GM12878 (cell line): ENCODE measurements at regions not wholly inside any gene's neighbourhood (a gene's known extent, or its start where the extent isn't known, plus 50 kb on each side); places are given as distances from the start of the nearest gene placed in this dataset.

Source experiments
- ATAC-seq: fragments of 200-7000 bp; cut with Tn5 transposase; 3 replicates; pipeline ENCODE4 v1.9.1; 2020; ENCODE audit warnings: mild to moderate bottlenecking, moderate library complexity
- BruUV-seq: library from RNA; stranded (reverse); fragments of 400-500 nt; replicated peaks from 2 replicates; lab custom pipeline; 2021; lab: Mats Ljungman, UMichigan
- CTCF ChIA-PET: fragments of 300-600 bp; sonication (Branson Sonifier 250); formaldehyde crosslinking; extraction: SDS; loops from one replicate; lab custom pipeline; 2021; ENCODE audit warnings: inconsistent platforms; lab: Yijun Ruan, JAX
- POLR2A ChIA-PET: fragments of 350-600 bp; formaldehyde crosslinking; extraction: SDS; loops from one replicate; lab custom pipeline; 2021; ENCODE audit warnings: inconsistent platforms; lab: Charles Lee
- RAD21 ChIA-PET: fragments of 300-600 bp; sonication (Branson Sonifier 250); formaldehyde crosslinking; loops from one replicate; lab custom pipeline; 2023; ENCODE audit warnings: antibody characterized with exemption; ENCODE audit not compliant: unreplicated experiment; lab: Charles Lee
- SMC1A ChIA-PET: fragments of 300-600 bp; sonication (Branson Sonifier 250); formaldehyde crosslinking; loops from one replicate; lab custom pipeline; 2023; ENCODE audit not compliant: unreplicated experiment, uncharacterized antibody; lab: Charles Lee
- DNase-seq: peaks from one replicate; pipeline ENCODE4 v3.0.0-alpha.2; 2011; ENCODE audit warnings: low read depth, low spot score
- FAIRE-seq: peaks from 3 replicates; lab custom pipeline; 2011; peaks lifted over from hg19 to GRCh38; lab: Jason Lieb, UNC
- H2AFZ ChIP-seq: 2 replicates; pipeline ENCODE4 v1.6.0; 2011; ENCODE audit warnings: low read depth, low read length, control low read depth; ENCODE audit not compliant: control insufficient read depth
- H3K27ac ChIP-seq: 2 replicates; pipeline ENCODE4 v1.5.1; 2011; ENCODE audit warnings: control low read depth; ENCODE audit not compliant: control insufficient read depth, insufficient read depth
- H3K27me3 ChIP-seq, 2 experiments: replicated peaks in 1 of 2; 2 replicates each; pipeline versions ENCODE4 v1.6.0 to v1.6.1; 2011; ENCODE audit warnings: low read length in 1 of 2; ENCODE audit not compliant: control insufficient read depth in 2 of 2, insufficient read depth in 2 of 2
- H3K36me3 ChIP-seq, 2 experiments: 2 replicates each; pipeline ENCODE4 v1.5.1; 2011; ENCODE audit warnings: low read length in 1 of 2; ENCODE audit not compliant: control insufficient read depth in 2 of 2, insufficient read depth in 2 of 2
- H3K4me1 ChIP-seq: 2 replicates; pipeline ENCODE4 v1.6.1; 2011; ENCODE audit warnings: mild to moderate bottlenecking, low read length, moderate library complexity, mixed read lengths; ENCODE audit not compliant: control insufficient read depth, insufficient read depth
- H3K4me2 ChIP-seq: 2 replicates; pipeline ENCODE4 v1.6.0; 2011; ENCODE audit warnings: control low read depth; ENCODE audit not compliant: control insufficient read depth, insufficient read depth
- H3K4me3 ChIP-seq: fragments of 200-600 bp; sonication (generic); 2 replicates; pipeline ENCODE4 v1.5.1; 2016
- H3K79me2 ChIP-seq: 2 replicates; pipeline ENCODE4 v1.6.0; 2011; ENCODE audit warnings: low read length; ENCODE audit not compliant: control insufficient read depth, insufficient read depth
- H3K9ac ChIP-seq: 2 replicates; pipeline ENCODE4 v1.8.0; 2011; ENCODE audit warnings: low read length, control low read depth, mixed read lengths; ENCODE audit not compliant: control insufficient read depth, insufficient read depth
- H3K9me3 ChIP-seq: replicated peaks from 3 replicates; pipeline ENCODE4 v1.5.1; 2011; ENCODE audit warnings: mild to moderate bottlenecking, low read length; ENCODE audit not compliant: control insufficient read depth, insufficient read depth
- H4K20me1 ChIP-seq: 2 replicates; pipeline ENCODE4 v1.6.0; 2011; ENCODE audit not compliant: control insufficient read depth, insufficient read depth
- CBX5 ChIP-seq: sonication (generic); IDR thresholded peaks from 2 replicates; pipeline ENCODE4 v1.6.1; 2016; ENCODE audit warnings: low read depth, moderate library complexity, mild to moderate bottlenecking, inconsistent platforms
- DPF2 ChIP-seq: fragments of 450-650 bp; IDR thresholded peaks from 2 replicates; pipeline ENCODE4 v1.6.1; 2017; ENCODE audit warnings: mild to moderate bottlenecking
- EED ChIP-seq: sonication (generic); IDR thresholded peaks from 2 replicates; pipeline ENCODE4 v1.6.1; 2016; ENCODE audit warnings: antibody characterized with exemption, low read depth
- EP300 ChIP-seq, 2 experiments: fragments of 150-350 bp in 1 of 2; IDR thresholded peaks; 2 replicates each; pipeline ENCODE4 v1.6.1; 2011 to 2012; ENCODE audit warnings: low read depth in 2 of 2, low read length in 2 of 2, borderline replicate concordance in 1 of 2, improper control_type of control experiment in 1 of 2, inconsistent platforms in 1 of 2; ENCODE audit not compliant: control insufficient read depth in 1 of 2
- NFYA ChIP-seq: IDR thresholded peaks from 2 replicates; pipeline ENCODE4 v1.6.1; 2011; ENCODE audit warnings: low read depth, mild to moderate bottlenecking, low read length, improper control_type of control experiment, borderline replicate concordance
- POU2F2 ChIP-seq: IDR thresholded peaks from 3 replicates; pipeline ENCODE4 v1.6.1; 2011; ENCODE audit warnings: low read depth, mild to moderate bottlenecking, low read length, borderline replicate concordance
- RCOR1 ChIP-seq: conservative IDR thresholded peaks from 2 replicates; pipeline ENCODE4 v1.6.1; 2012; ENCODE audit warnings: low read depth, low read length, improper control_type of control experiment
- STAT3 ChIP-seq: IDR thresholded peaks from 2 replicates; pipeline ENCODE4 v1.6.1; 2011; ENCODE audit warnings: low read depth, low read length, improper control_type of control experiment
- SUZ12 ChIP-seq: fragments of 200-600 bp; sonication (generic); IDR thresholded peaks from one replicate; pipeline ENCODE4 v1.6.1; 2018; ENCODE audit warnings: antibody characterized with exemption, mild to moderate bottlenecking; ENCODE audit not compliant: unreplicated experiment
- WGBS: methylation state at CpG from one replicate; pipeline ENCODE4 v1.1.6; 2016; ENCODE audit warnings: low lambda C conversion rate; ENCODE audit not compliant: insufficient replicate concordance, insufficient coverage; ENCODE audit errors: missing lambda C conversion rate; 5-methylcytosine and 5-hydroxymethylcytosine counted together
- in situ Hi-C: fragments of 300-500 bp; cut with MboI; formaldehyde crosslinking; loops from 9 replicates; pipeline ENCODE4 v1.14.3; 2018; ENCODE audit warnings: mixed read lengths
- intact Hi-C: fragments of 100-400 bp; cut with micrococcal nuclease; formaldehyde crosslinking; loops from one replicate; pipeline ENCODE4 v1.14.2; 2022; ENCODE audit not compliant: unreplicated experiment
- TF ChIP-seq, protein P1 (sequence below): fragments of 450-650 bp; IDR thresholded peaks from 2 replicates; pipeline ENCODE4 v1.6.1; 2016; ENCODE audit warnings: mild to moderate bottlenecking
- TF ChIP-seq, protein P2 (sequence below): fragments of 450-650 bp; IDR thresholded peaks from 2 replicates; pipeline ENCODE4 v1.6.1; 2017; ENCODE audit warnings: borderline replicate concordance
- TF ChIP-seq, protein P3 (sequence below): IDR thresholded peaks from 2 replicates; pipeline ENCODE4 v1.6.1; 2011; ENCODE audit warnings: borderline replicate concordance, low read depth, mild to moderate bottlenecking, moderate library complexity, low read length; ENCODE audit not compliant: insufficient read depth, poor library complexity, severe bottlenecking
- TF ChIP-seq, protein P4 (sequence below): IDR thresholded peaks from 2 replicates; pipeline ENCODE4 v1.6.1; 2011; ENCODE audit warnings: low read depth, mild to moderate bottlenecking, low read length, moderate library complexity, borderline replicate concordance; ENCODE audit errors: extremely low read depth

DNA sequence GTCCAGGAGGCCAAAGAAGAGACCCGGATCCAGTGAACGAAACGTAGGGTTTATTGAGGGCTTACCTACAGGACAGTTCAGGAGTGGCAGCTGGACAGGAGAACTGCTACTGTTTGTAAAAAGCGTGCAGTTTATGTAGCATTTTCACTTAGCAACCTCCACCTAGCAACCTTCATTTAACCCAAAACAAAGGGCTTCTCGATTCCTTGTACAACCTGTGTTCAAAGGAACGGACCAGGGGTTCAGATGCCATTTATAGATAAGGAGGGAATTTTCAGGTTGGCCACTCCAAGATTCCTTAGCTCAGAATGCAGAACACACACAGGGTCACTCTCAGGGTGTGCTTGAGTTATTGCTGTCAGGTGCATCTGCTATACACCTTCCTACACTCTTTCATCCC, 65.1 kb upstream of the YWHAQ start:
- ChIA-PET POLR2A (interaction anchor here (1.2 kb wide), 1 partner anchor 14 kb away, joined by 3 read pairs; no protein-coding TSS in a partner anchor), CTCF (no interaction called here), SMC1A (no interaction called here), RAD21 (no interaction called here)
- H3K27me3 ChIP-seq, result no peaks in the 10 kb centered on the region
- DNase-seq (no peak), FAIRE-seq (no peak), ATAC-seq (no peak)
- H3K79me2 ChIP-seq, result no peaks in the 10 kb centered on the region
- H3K4me2 ChIP-seq, result no peak overlapping the region
- H3K36me3 ChIP-seq, result no peaks in the 10 kb centered on the region
- no peak overlapping the region for H3K9ac ChIP-seq
- TF ChIP-seq EED (no peak), NFYA (no peak), POU2F2 (no peak), DPF2 (no peak), SUZ12 (no peak), RCOR1 (no peak)
- 47% methylated on average over 6 of the region's 6 CpGs for WGBS
- peaks cover 5% of the 10 kb centered on the region for H3K4me1 ChIP-seq
- no peak overlapping the region for H2AFZ ChIP-seq
- intact Hi-C loops (no loop called here), in situ Hi-C loops (no loop called here)
- H3K4me3 ChIP-seq, result no peak overlapping the region
- no peaks in the 10 kb centered on the region for H4K20me1 ChIP-seq
- H3K9me3 ChIP-seq, result no peaks in the 10 kb centered on the region; the same call in 2 of the 3 replicates
- no peak overlapping the region for H3K27ac ChIP-seq
- no TSS peak for BruUV-seq

DNA sequence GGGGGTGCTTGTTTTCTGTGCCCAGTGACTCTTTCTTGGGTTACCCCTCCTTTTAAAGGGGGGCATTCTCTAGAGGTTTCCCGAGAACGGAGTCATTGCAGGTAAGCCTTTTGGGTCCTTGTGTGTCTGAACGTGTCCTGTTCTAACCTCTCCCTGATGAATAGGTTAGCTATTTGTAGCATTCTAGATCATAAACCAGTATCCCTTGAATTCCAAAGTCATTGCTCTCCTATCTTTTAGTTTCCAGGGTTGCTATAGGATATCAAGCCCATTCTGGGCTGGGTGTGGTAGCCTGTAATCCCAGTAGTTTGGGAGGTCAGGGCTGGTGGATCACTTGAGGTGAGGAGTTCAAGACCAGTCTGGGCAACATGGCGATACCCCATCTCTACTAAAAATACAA, 65.9 kb upstream of the YWHAQ start:
- WGBS, result 68% methylated on average over 4 of the region's 4 CpGs
- H2AFZ ChIP-seq, result no peak overlapping the region
- H3K4me1 ChIP-seq, result peaks cover 5% of the 10 kb centered on the region
- no peaks in the 10 kb centered on the region for H3K36me3 ChIP-seq
- no peaks in the 10 kb centered on the region for H3K79me2 ChIP-seq
- ChIA-PET RAD21 (no interaction called here), POLR2A (no interaction called here), SMC1A (interaction anchor here (0.8 to 1.1 kb wide), 2 partner anchors 140 to 273 kb away, joined by 3 read pairs; partner anchors contain the start of genes CPSF3 and ITGB1BP1), CTCF (no interaction called here)
- FAIRE-seq (no peak), ATAC-seq (no peak), DNase-seq (no peak)
- no peak overlapping the region for H3K4me2 ChIP-seq
- no peak overlapping the region for H3K27ac ChIP-seq
- in situ Hi-C loops (no loop called here), intact Hi-C loops (no loop called here)
- no peak overlapping the region for H3K9ac ChIP-seq
- no peaks in the 10 kb centered on the region; the same call in 2 of the 3 replicates for H3K9me3 ChIP-seq
- H3K27me3 ChIP-seq, result no peaks in the 10 kb centered on the region
- BruUV-seq, result no TSS peak
- H3K4me3 ChIP-seq, result no peak overlapping the region
- no peaks in the 10 kb centered on the region for H4K20me1 ChIP-seq
- TF ChIP-seq, protein P1, sequence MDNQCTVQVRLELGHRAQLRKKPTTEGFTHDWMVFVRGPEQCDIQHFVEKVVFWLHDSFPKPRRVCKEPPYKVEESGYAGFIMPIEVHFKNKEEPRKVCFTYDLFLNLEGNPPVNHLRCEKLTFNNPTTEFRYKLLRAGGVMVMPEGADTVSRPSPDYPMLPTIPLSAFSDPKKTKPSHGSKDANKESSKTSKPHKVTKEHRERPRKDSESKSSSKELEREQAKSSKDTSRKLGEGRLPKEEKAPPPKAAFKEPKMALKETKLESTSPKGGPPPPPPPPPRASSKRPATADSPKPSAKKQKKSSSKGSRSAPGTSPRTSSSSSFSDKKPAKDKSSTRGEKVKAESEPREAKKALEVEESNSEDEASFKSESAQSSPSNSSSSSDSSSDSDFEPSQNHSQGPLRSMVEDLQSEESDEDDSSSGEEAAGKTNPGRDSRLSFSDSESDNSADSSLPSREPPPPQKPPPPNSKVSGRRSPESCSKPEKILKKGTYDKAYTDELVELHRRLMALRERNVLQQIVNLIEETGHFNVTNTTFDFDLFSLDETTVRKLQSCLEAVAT, result no peak
- TF ChIP-seq CBX5, result no peak
- no peak for TF ChIP-seq DPF2
- no peak for TF ChIP-seq STAT3
- TF ChIP-seq, protein P2, sequence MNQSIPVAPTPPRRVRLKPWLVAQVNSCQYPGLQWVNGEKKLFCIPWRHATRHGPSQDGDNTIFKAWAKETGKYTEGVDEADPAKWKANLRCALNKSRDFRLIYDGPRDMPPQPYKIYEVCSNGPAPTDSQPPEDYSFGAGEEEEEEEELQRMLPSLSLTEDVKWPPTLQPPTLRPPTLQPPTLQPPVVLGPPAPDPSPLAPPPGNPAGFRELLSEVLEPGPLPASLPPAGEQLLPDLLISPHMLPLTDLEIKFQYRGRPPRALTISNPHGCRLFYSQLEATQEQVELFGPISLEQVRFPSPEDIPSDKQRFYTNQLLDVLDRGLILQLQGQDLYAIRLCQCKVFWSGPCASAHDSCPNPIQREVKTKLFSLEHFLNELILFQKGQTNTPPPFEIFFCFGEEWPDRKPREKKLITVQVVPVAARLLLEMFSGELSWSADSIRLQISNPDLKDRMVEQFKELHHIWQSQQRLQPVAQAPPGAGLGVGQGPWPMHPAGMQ, result no peak
- TF ChIP-seq, protein P3, sequence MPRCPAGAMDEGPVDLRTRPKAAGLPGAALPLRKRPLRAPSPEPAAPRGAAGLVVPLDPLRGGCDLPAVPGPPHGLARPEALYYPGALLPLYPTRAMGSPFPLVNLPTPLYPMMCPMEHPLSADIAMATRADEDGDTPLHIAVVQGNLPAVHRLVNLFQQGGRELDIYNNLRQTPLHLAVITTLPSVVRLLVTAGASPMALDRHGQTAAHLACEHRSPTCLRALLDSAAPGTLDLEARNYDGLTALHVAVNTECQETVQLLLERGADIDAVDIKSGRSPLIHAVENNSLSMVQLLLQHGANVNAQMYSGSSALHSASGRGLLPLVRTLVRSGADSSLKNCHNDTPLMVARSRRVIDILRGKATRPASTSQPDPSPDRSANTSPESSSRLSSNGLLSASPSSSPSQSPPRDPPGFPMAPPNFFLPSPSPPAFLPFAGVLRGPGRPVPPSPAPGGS, result no peak
- TF ChIP-seq, protein P4, sequence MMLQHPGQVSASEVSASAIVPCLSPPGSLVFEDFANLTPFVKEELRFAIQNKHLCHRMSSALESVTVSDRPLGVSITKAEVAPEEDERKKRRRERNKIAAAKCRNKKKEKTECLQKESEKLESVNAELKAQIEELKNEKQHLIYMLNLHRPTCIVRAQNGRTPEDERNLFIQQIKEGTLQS, result no peak
- TF ChIP-seq EP300 (IDR thresholded peaks at IDR 0.05; ENCODE audit: borderline replicate concordance in 1 of 2, control insufficient read depth in 1 of 2, low read depth in 2 of 2, low read length in 2 of 2), result no peak
